ENCODE measurements at regions not wholly inside any gene's neighbourhood (a gene's known extent, or its start where the extent isn't known, plus 50 kb on each side); places are given as distances from the start of the nearest gene placed in this dataset.

- no peak for DNase-seq (ENCODE audit: low read depth)
Observed at GRCh38 chr11:130765951-130766649, 150.2 kb downstream of the SNX19 start.

GRCh38 chr11:130766650-130767565 lies 149.4 kb downstream of the SNX19 start:
- H3K4me3 ChIP-seq (replicated peaks; ENCODE audit: low read depth, low read length) = no peak overlapping the region
- no peak for DNase-seq (ENCODE audit: low read depth)
- no peak for TF ChIP-seq CTCF (IDR thresholded peaks at IDR 0.05; ENCODE audit: low read length, missing control alignments)

More at GRCh38 chr11:130765951-130766649, 150.2 kb downstream of the SNX19 start:
- TF ChIP-seq CTCF (IDR thresholded peaks at IDR 0.05; ENCODE audit: low read length, missing control alignments) = no peak
- H3K4me3 ChIP-seq (replicated peaks; ENCODE audit: low read depth, low read length) = no peak overlapping the region

- no peak for TF ChIP-seq CTCF (IDR thresholded peaks at IDR 0.05; ENCODE audit: low read length, missing control alignments)
- peak; percentile 36 for DNase-seq (ENCODE audit: low read depth)
- H3K4me3 ChIP-seq (replicated peaks; ENCODE audit: low read depth, low read length) = no peak overlapping the region
Observed at GRCh38 chr11:130769782-130770535, 146.3 kb downstream of the SNX19 start.

- no peak overlapping the region for H3K4me3 ChIP-seq (replicated peaks; ENCODE audit: low read depth, low read length)
- TF ChIP-seq CTCF (IDR thresholded peaks at IDR 0.05; ENCODE audit: low read length, missing control alignments) = no peak
- DNase-seq (ENCODE audit: low read depth) = peak; percentile 17
Observed at GRCh38 chr11:130771708-130772107, 144.6 kb downstream of the SNX19 start.

- TF ChIP-seq CTCF (IDR thresholded peaks at IDR 0.05; ENCODE audit: low read length, missing control alignments) = no peak
- no peak overlapping the region for H3K4me3 ChIP-seq (replicated peaks; ENCODE audit: low read depth, low read length)
- peak; percentile 92 for DNase-seq (ENCODE audit: low read depth)
Observed at GRCh38 chr11:130772266-130773227, 143.7 kb downstream of the SNX19 start.

Data from fibroblast of pulmonary artery (primary cell).